ENCODE measurements at regions not wholly inside any gene's neighbourhood (a gene's known extent, or its start where the extent isn't known, plus 50 kb on each side); places are given as distances from the start of the nearest gene placed in this dataset.

GRCh38 chr19:5254543-5254942 is 86.1 kb downstream of the PTPRS start:
- CTCF ChIA-PET: interaction anchor here (0.6 kb wide), 1 partner anchor 72 kb away, joined by 3 read pairs; no protein-coding TSS in a partner anchor
- no peak overlapping the region for H3K4me3 Mint-ChIP-seq
- H3K27me3 Mint-ChIP-seq: no peaks in the 10 kb centered on the region
- H3K36me3 Mint-ChIP-seq (ENCODE audit: low read depth): peaks cover 3% of the 10 kb centered on the region
- no peak for DNase-seq
- no peak for ATAC-seq
- intact Hi-C loops (cut with micrococcal nuclease): no loop called here
- POLR2A ChIA-PET: interaction anchor here (0.7 kb wide), 1 partner anchor 38 kb away, joined by 3 read pairs; no protein-coding TSS in a partner anchor
- peaks cover 21% of the 10 kb centered on the region for H3K9me3 Mint-ChIP-seq
- TF ChIP-seq CTCF (IDR thresholded peaks at IDR 0.05): no peak
- H3K4me1 Mint-ChIP-seq (ENCODE audit: low read depth): no peaks in the 10 kb centered on the region
- H3K27ac Mint-ChIP-seq: no peak overlapping the region

GRCh38 chr19:5253406-5254110 is 87.1 kb downstream of the PTPRS start:
- H3K36me3 Mint-ChIP-seq (ENCODE audit: low read depth): peaks cover 3% of the 10 kb centered on the region
- H3K27ac Mint-ChIP-seq: no peak overlapping the region
- no peaks in the 10 kb centered on the region for H3K27me3 Mint-ChIP-seq
- CTCF ChIA-PET: interaction anchor here (1.1 kb wide), 1 partner anchor 124 kb away, joined by 4 read pairs; no protein-coding TSS in a partner anchor
- TF ChIP-seq CTCF (IDR thresholded peaks at IDR 0.05): no peak
- peaks cover 21% of the 10 kb centered on the region for H3K9me3 Mint-ChIP-seq
- POLR2A ChIA-PET: interaction anchor here (0.7 kb wide), 1 partner anchor 39 kb away, joined by 3 read pairs; no protein-coding TSS in a partner anchor
- DNase-seq (no peak), ATAC-seq (no peak)
- intact Hi-C loops (cut with micrococcal nuclease): no loop called here
- no peak overlapping the region for H3K4me3 Mint-ChIP-seq
- no peaks in the 10 kb centered on the region for H3K4me1 Mint-ChIP-seq (ENCODE audit: low read depth)

- POLR2A ChIA-PET: no interaction called here
- Mint-ChIP-seq H3K4me1 (ENCODE audit: low read depth) (peaks cover 6% of the 10 kb centered on the region), H3K9me3 (peaks cover 17% of the 10 kb centered on the region), H3K36me3 (ENCODE audit: low read depth) (peaks cover 3% of the 10 kb centered on the region), H3K27ac (no peak overlapping the region), H3K27me3 (peaks cover 3% of the 10 kb centered on the region), H3K4me3 (no peak overlapping the region)
- intact Hi-C loops (cut with micrococcal nuclease): no loop called here
- CTCF ChIA-PET: no interaction called here
- ATAC-seq: no peak
- no peak for TF ChIP-seq CTCF (IDR thresholded peaks at IDR 0.05)
- no peak for DNase-seq
Measured at GRCh38 chr19:5251096-5252065, 89.2 kb downstream of the PTPRS start.

GRCh38 chr19:5250127-5250659 is 90.4 kb downstream of the PTPRS start:
- ChIA-PET POLR2A (no interaction called here), CTCF (no interaction called here)
- intact Hi-C loops (cut with micrococcal nuclease): no loop called here
- H3K4me1 Mint-ChIP-seq (ENCODE audit: low read depth): peaks cover 10% of the 10 kb centered on the region
- H3K4me3 Mint-ChIP-seq: no peak overlapping the region
- no peak for TF ChIP-seq CTCF (IDR thresholded peaks at IDR 0.05)
- H3K36me3 Mint-ChIP-seq (ENCODE audit: low read depth): peaks cover 2% of the 10 kb centered on the region
- peaks cover 3% of the 10 kb centered on the region for H3K27me3 Mint-ChIP-seq
- H3K9me3 Mint-ChIP-seq: peaks cover 9% of the 10 kb centered on the region
- DNase-seq (no peak), ATAC-seq (no peak)
- H3K27ac Mint-ChIP-seq: no peak overlapping the region

Measured in activated CD8-positive, alpha-beta T cell treated with anti-CD3 and anti-CD28 coated beads for 36 hours (primary cell).